Kidney (tissue), 13 donors: ENCODE measurements at regions not wholly inside any gene's neighbourhood (a gene's known extent, or its start where the extent isn't known, plus 50 kb on each side); places are given as distances from the start of the nearest gene placed in this dataset.
"Not testable (repeated sequence)": the region's sequence is repeated elsewhere in the genome, so short reads cannot be mapped to it uniquely, and the experiment has no call there.

Source experiments
- DNase-seq, 5 donors: peaks; one replicate each; pipeline ENCODE4 v3.0.0-alpha.2; 2013 to 2020
- FAIRE-seq: peaks from 2 replicates; lab custom pipeline; 2012; peaks lifted over from hg19 to GRCh38; lab: Jason Lieb, UNC
- H3K27ac ChIP-seq, 2 donors: one replicate each; pipeline ENCODE4 v1.7.0; 2013; ENCODE audit warnings: low read depth in 2 of 2, low read length in 2 of 2, inconsistent platforms in 1 of 2
- H3K27me3 ChIP-seq: one replicate; pipeline ENCODE4 v1.7.1; 2013; ENCODE audit warnings: low read length, inconsistent platforms; ENCODE audit not compliant: control insufficient read depth, insufficient read depth
- H3K36me3 ChIP-seq, 3 donors: one replicate each; pipeline versions ENCODE4 v1.7.0 to v1.7.1; 2013; ENCODE audit warnings: low read length in 3 of 3, control low read depth in 1 of 3, inconsistent platforms in 1 of 3; ENCODE audit not compliant: insufficient read depth in 3 of 3, control insufficient read depth in 2 of 3
- H3K4me1 ChIP-seq, 3 donors: one replicate each; pipeline versions ENCODE4 v1.7.0 to v1.7.1; 2013; ENCODE audit warnings: low read length in 3 of 3, inconsistent platforms in 1 of 3, low read depth in 1 of 3; ENCODE audit not compliant: control insufficient read depth in 2 of 3, insufficient read depth in 2 of 3
- H3K4me3 ChIP-seq, 3 donors: one replicate each; pipeline versions ENCODE4 v1.7.0 to v1.8.1; 2013; ENCODE audit warnings: low read length in 3 of 3, control low read depth in 1 of 3, inconsistent platforms in 1 of 3
- H3K9ac ChIP-seq, 3 donors: one replicate each; pipeline versions ENCODE4 v1.7.0 to v1.7.1; 2013; ENCODE audit warnings: low read length in 3 of 3, control low read depth in 1 of 3, inconsistent platforms in 1 of 3
- H3K9me3 ChIP-seq, 3 donors: one replicate each; pipeline versions ENCODE4 v1.7.0 to v1.7.1; 2013; ENCODE audit warnings: low read length in 3 of 3, control low read depth in 1 of 3, inconsistent platforms in 1 of 3; ENCODE audit not compliant: control insufficient read depth in 2 of 3, insufficient read depth in 1 of 3
- CTCF ChIP-seq: IDR thresholded peaks from 3 replicates; pipeline ENCODE4 v1.5.1; 2012; ENCODE audit warnings: mild to moderate bottlenecking, moderate library complexity, borderline replicate concordance; ENCODE audit not compliant: insufficient read depth; ENCODE audit errors: extremely low read depth
- intact Hi-C: fragments of 100-400 bp; cut with DNase I; formaldehyde crosslinking; loops from one replicate; pipeline ENCODE4 v1.11.1; 2022
- donor health status: control.
- donor health status: control.
- donor health status: control.
- donor health status: control.
- donor health status: control.
- donor health status: DM: yes; HTN: yes; CAD: no.
- donor health status: Normal renal cell carcinoma (clear cell type).

GRCh38 chr14:105911006-105911847 lies 384.8 kb downstream of the TMEM121 start:
- Histone ChIP-seq H3K9ac (no peak overlapping the region), H3K36me3 (no peaks in the 10 kb centered on the region), H3K4me1 (no peaks in the 10 kb centered on the region), H3K4me3 (no peak overlapping the region), H3K27ac (no peak overlapping the region), H3K27me3 (no peaks in the 10 kb centered on the region), H3K9me3 (no peaks in the 10 kb centered on the region)
- FAIRE-seq = no peak
- peak in 1 of 5 donors; percentile 59 for DNase-seq
- no peak for TF ChIP-seq CTCF
- intact Hi-C loops = no loop called here

GRCh38 chr14:105911848-105912292 lies 385.5 kb downstream of the TMEM121 start:
- H3K36me3 ChIP-seq, DNase-seq, H3K27ac ChIP-seq, H3K9me3 ChIP-seq, H3K9ac ChIP-seq, FAIRE-seq, H3K4me3 ChIP-seq, H3K4me1 ChIP-seq, H3K27me3 ChIP-seq, intact Hi-C loops: not testable (repeated sequence)

GRCh38 chr14:105912641-105913180 lies 386.3 kb downstream of the TMEM121 start:
- Histone ChIP-seq H3K4me3 (no peak overlapping the region), H3K9me3 (no peaks in the 10 kb centered on the region), H3K4me1 (no peaks in the 10 kb centered on the region), H3K27ac (no peak overlapping the region), H3K36me3 (no peaks in the 10 kb centered on the region), H3K27me3 (no peaks in the 10 kb centered on the region), H3K9ac (no peak overlapping the region)
- FAIRE-seq (no peak), DNase-seq (peak in 1 of 5 donors; percentile 44)
- no peak for TF ChIP-seq CTCF
- intact Hi-C loops = no loop called here

DNA sequence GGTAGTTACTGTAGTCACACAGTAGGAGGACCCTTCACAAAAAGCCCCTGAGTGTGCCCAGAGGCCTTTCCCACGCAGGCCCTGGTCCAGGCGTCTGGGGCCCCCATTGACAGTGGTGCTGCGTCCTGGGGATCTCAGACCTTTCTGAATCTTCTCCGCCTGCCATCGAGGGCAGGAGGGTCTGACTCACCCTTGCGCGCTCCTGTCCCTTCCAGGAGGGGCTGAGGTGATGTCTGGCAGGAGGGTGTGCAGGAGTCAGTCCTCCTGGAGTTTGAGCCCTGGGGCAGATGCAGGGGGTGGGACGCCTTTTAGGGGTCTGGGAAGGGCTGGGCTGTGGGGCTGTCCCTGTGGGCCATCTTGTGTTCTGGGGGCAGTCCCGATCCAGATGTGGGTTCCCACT lies 386.8 kb downstream of the TMEM121 start:
- no peaks in the 10 kb centered on the region for H3K27me3 ChIP-seq
- H3K9ac ChIP-seq = no peak overlapping the region
- no peaks in the 10 kb centered on the region for H3K36me3 ChIP-seq
- intact Hi-C loops = no loop called here
- H3K4me3 ChIP-seq = no peak overlapping the region
- no peak for TF ChIP-seq CTCF
- FAIRE-seq (no peak), DNase-seq (no peak)
- H3K4me1 ChIP-seq = no peaks in the 10 kb centered on the region
- H3K9me3 ChIP-seq = no peaks in the 10 kb centered on the region
- no peak overlapping the region for H3K27ac ChIP-seq
